Spleen (tissue), 11 donors: ENCODE measurements at regions not wholly inside any gene's neighbourhood (a gene's known extent, or its start where the extent isn't known, plus 50 kb on each side); places are given as distances from the start of the nearest gene placed in this dataset.
"Not testable (repeated sequence)": the region's sequence is repeated elsewhere in the genome, so short reads cannot be mapped to it uniquely, and the experiment has no call there.

Experiments used
- DNase-seq: peaks from one replicate; pipeline ENCODE4 v3.0.0-alpha.2; 2020
- H3K27ac ChIP-seq, 8 donors: fragments of 200-600 bp; sonication (generic) in 7 of 8; 1 replicate in 4 of 8; 2 replicates in 4 of 8; pipeline versions ENCODE4 v1.5.0 to v1.8.0; 2016 to 2021; ENCODE audit warnings: inconsistent platforms in 4 of 8, mild to moderate bottlenecking in 4 of 8, moderate library complexity in 1 of 8
- H3K27me3 ChIP-seq, 7 donors: fragments of 200-600 bp; sonication (generic) in 6 of 7; replicated peaks in 1 of 7; 1 replicate in 4 of 7; 2 replicates in 3 of 7; pipeline versions ENCODE4 v1.5.0 to v1.8.0; 2016 to 2021; ENCODE audit warnings: inconsistent platforms in 3 of 7, mild to moderate bottlenecking in 1 of 7
- H3K36me3 ChIP-seq, 6 donors: fragments of 200-600 bp; sonication (generic) in 5 of 6; 1 replicate in 4 of 6; 2 replicates in 2 of 6; pipeline versions ENCODE4 v1.5.0 to v1.8.0; 2016 to 2021; ENCODE audit warnings: inconsistent platforms in 2 of 6
- H3K4me1 ChIP-seq, 6 donors: fragments of 200-600 bp; sonication (generic) in 5 of 6; 1 replicate in 3 of 6; 2 replicates in 3 of 6; pipeline versions ENCODE4 v1.5.0 to v1.8.0; 2016 to 2021; ENCODE audit warnings: inconsistent platforms in 3 of 6
- H3K4me3 ChIP-seq, 8 donors: fragments of 200-600 bp; sonication (generic) in 7 of 8; 1 replicate in 4 of 8; 2 replicates in 4 of 8; pipeline versions ENCODE4 v1.5.0 to v1.8.0; 2016 to 2021; ENCODE audit warnings: inconsistent platforms in 4 of 8, mild to moderate bottlenecking in 4 of 8, moderate library complexity in 2 of 8
- H3K9me3 ChIP-seq, 8 donors: fragments of 200-600 bp; sonication (generic) in 7 of 8; 1 replicate in 4 of 8; 2 replicates in 4 of 8; pipeline versions ENCODE4 v1.5.0 to v1.8.0; 2016 to 2021; ENCODE audit warnings: inconsistent platforms in 4 of 8
- POLR2A ChIP-seq, 3 donors: fragments of 450-650 bp; IDR thresholded peaks; one replicate each; pipeline ENCODE4 v1.5.1; 2017; ENCODE audit warnings: antibody characterized with exemption in 3 of 3, mild to moderate bottlenecking in 1 of 3
- POLR2AphosphoS5 ChIP-seq, 3 donors: sonication (generic); formaldehyde crosslinking; IDR thresholded peaks; one replicate each; pipeline ENCODE4 v1.5.1; 2017; ENCODE audit warnings: antibody characterized with exemption in 3 of 3
- WGBS, 5 donors: extraction: QIAGEN DNeasy Blood & Tissue Kit in 3 of 5; methylation state at CpG; one replicate each; pipeline versions ENCODE4 v1.1.5 to v1.1.7; 2013 to 2018; 5-methylcytosine and 5-hydroxymethylcytosine counted together
- intact Hi-C: fragments of 100-400 bp; cut with DNase I; formaldehyde crosslinking; loops from one replicate; pipeline ENCODE4 v1.15.0; 2023; ENCODE audit warnings: low total_unique reads
- TF ChIP-seq, protein P1 (sequence below), 11 experiments: fragments of 200-600 bp in 7 of 11; fragments of 450-650 bp in 4 of 11; sonication (generic) in 4 of 11; IDR thresholded peaks in 8 of 11; conservative IDR thresholded peaks in 3 of 11; 1 replicate in 7 of 11; 2 replicates in 4 of 11; pipeline versions ENCODE4 v1.4.0 to v1.8.0; 2016 to 2021; ENCODE audit warnings: antibody characterized with exemption in 11 of 11, inconsistent platforms in 4 of 11, mild to moderate bottlenecking in 1 of 11
- donor health status: healthy with polysubstance abuse.
- donor health status: DM: no; HTN: no; CAD: no; lungs with moderate emphysema.
- donor health status: DM: no; HTN: no; CAD: no.
- donor health status: Bipolar disorder and iron deficiency.
- donor health status: healthy.
- donor health status: DM: no; HTN: no; CAD: no.
- donor health status: DM: yes; HTN: yes; CAD: no.

DNA sequence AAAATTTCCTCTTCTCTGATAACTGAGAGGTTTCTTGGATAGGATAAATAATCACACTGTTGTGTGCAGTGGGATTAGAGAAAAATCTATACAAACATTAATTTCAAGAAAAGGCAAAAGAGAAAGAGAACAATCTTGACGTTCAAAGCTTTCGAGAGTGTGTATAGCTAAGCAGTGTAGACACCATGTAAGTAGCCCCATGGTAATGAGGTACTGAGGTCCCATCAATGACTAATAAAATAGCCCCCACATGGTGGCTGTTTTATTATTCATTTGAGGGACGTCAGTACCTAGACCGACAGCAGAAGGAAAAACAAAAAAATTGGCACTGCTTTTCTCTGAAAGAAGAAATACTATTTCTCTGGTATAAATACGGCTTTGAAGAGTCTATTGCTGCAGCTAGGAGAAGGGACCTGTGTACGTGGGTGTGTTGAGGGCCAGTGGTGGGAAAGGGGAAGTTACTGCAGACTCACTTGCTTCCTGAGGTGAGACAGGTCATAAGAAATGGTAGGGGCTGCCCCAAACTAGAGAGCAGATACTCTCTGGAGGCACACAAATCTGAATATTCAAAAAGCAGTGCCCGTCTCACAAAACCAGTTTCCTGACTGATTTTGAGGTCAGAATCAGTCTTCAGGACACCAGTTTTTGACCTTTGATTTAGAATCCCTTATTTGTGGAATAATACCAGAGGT, 339.8 kb downstream of the EMP1 start:
- DNase-seq = no peak
- intact Hi-C loops = no loop called here
- Histone ChIP-seq H3K36me3 (no peaks in the 10 kb centered on the region), H3K4me3 (no peak overlapping the region), H3K4me1 (peaks cover 0 to 31% (median 4%) of the 10 kb centered on the region in 6 donors), H3K27me3 (no peaks in the 10 kb centered on the region), H3K9me3 (no peaks in the 10 kb centered on the region), H3K27ac (peak overlapping the region in 7 of 8 donors; percentile 13 to 73 (median 61))
- TF ChIP-seq, protein P1, sequence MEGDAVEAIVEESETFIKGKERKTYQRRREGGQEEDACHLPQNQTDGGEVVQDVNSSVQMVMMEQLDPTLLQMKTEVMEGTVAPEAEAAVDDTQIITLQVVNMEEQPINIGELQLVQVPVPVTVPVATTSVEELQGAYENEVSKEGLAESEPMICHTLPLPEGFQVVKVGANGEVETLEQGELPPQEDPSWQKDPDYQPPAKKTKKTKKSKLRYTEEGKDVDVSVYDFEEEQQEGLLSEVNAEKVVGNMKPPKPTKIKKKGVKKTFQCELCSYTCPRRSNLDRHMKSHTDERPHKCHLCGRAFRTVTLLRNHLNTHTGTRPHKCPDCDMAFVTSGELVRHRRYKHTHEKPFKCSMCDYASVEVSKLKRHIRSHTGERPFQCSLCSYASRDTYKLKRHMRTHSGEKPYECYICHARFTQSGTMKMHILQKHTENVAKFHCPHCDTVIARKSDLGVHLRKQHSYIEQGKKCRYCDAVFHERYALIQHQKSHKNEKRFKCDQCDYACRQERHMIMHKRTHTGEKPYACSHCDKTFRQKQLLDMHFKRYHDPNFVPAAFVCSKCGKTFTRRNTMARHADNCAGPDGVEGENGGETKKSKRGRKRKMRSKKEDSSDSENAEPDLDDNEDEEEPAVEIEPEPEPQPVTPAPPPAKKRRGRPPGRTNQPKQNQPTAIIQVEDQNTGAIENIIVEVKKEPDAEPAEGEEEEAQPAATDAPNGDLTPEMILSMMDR (IDR thresholded peaks at IDR 0.05 in 8 of 11, conservative IDR thresholded peaks at IDR 0.05 in 3 of 11) = no peak
- TF ChIP-seq POLR2AphosphoS5 (IDR thresholded peaks at IDR 0.05) (peak in 1 of 3 donors; percentile 59), POLR2A (IDR thresholded peaks at IDR 0.05) (no peak)
- 24 to 37% (median 28%) methylated on average over 7 of the region's 7 CpGs for WGBS, 5 donors

DNA sequence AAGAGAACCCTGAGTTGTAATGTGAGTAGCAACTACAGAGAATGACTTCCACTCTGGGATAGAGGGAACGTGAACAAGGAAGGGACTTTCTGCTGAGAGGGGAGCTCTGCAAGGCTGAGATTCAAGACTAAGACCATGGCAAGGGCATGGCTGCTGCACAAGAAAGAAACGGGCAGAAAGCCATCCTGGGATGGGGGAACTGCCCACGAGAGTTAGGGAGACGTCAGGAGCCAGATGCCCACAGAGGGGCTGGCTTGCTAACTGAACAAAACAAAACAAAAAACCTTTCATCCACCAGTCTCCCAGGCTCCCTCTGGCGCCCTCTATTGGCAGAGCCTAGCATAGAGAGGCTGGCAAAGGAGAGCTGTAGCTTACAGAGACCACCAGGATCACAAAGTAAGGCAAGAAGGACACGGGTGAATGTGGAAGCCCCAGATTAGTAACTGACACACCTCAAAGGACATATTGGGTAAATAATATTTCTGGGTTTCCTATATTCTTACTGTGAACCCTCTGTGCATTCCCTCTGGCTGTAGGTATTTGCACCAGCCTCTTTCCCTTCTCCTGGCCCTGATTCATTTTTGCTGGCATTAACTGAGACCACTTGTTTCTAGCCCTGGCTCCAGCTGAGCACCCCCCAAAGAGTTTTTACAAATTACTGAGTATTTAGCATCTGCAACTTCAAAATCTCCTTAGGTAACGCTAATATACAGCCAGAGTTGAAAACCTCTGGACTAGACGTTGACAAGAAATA, 338.3 kb downstream of the EMP1 start:
- TF ChIP-seq, protein P1 (IDR thresholded peaks at IDR 0.05 in 8 of 11, conservative IDR thresholded peaks at IDR 0.05 in 3 of 11) = peak in 9 of 11 experiments; percentile 3 to 70 (median 59)
- no peak for TF ChIP-seq POLR2A (IDR thresholded peaks at IDR 0.05)
- H3K27ac ChIP-seq = peak overlapping the region in 1 of 8 donors; percentile 45
- 47 to 63% (median 56%) methylated on average over 8 of the region's 8 CpGs for whole genome bisulfite sequencing, 5 donors
- peaks cover 0 to 31% (median 4%) of the 10 kb centered on the region in 6 donors for H3K4me1 ChIP-seq
- intact Hi-C loops = no loop called here
- DNase-seq = peak; percentile 83
- no peaks in the 10 kb centered on the region for H3K9me3 ChIP-seq
- H3K4me3 ChIP-seq = no peak overlapping the region
- H3K27me3 ChIP-seq = no peaks in the 10 kb centered on the region
- H3K36me3 ChIP-seq = no peaks in the 10 kb centered on the region

DNA sequence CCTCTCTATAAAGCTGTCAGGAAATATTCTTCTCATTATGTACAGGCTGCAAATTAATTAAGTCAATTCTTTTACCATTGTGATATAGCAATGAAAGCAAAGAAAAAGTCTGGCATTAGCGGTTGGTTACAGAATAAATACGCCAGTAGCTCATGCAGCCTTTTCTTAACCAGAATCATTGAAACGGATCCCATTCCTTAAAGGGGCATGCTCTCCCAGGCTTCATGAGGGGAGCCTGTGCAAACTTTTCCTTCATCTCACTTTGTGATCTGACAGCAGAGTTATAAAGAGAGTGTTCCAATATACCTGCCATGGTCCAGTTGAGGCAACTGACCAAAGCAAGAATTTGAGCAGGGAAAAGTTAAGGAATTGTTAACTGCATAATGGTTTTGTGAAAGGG, 337.7 kb downstream of the EMP1 start:
- Histone ChIP-seq H3K27me3 (no peaks in the 10 kb centered on the region), H3K27ac (no peak overlapping the region), H3K4me3 (no peak overlapping the region), H3K36me3 (no peaks in the 10 kb centered on the region), H3K4me1 (peaks cover 0 to 31% (median 4%) of the 10 kb centered on the region in 6 donors), H3K9me3 (no peaks in the 10 kb centered on the region)
- intact Hi-C loops = no loop called here
- no peak for DNase-seq
- TF ChIP-seq, protein P1 (IDR thresholded peaks at IDR 0.05 in 8 of 11, conservative IDR thresholded peaks at IDR 0.05 in 3 of 11) = no peak
- TF ChIP-seq POLR2A (IDR thresholded peaks at IDR 0.05) = no peak
- TF ChIP-seq POLR2AphosphoS5 (IDR thresholded peaks at IDR 0.05) = no peak
- 81 to 94% (median 85%) methylated on average over 3 of the region's 3 CpGs for WGBS, 5 donors

DNA sequence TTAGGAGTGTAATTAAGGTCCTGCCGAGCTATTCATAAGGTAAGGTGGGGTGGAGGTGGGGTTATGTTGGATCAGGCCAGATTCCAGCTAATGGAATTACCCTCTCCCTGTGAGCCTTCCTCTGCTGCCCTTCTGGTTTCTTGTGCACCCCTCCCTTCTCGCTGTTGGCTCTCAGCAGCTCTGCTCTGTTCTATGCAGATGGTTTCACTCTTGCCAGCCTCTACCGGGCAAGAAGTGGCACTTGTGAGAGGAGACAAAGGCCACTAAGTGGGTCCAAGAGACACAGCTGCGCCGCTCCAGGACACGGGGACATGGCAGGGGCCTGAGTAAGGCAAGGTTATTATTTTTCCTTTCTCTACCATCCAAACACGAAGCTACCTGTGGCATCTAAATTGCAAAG, 334.4 kb downstream of the EMP1 start:
- no peaks in the 10 kb centered on the region for H3K36me3 ChIP-seq
- WGBS, 5 donors = 78 to 91% (median 88%) methylated on average over 7 of the region's 7 CpGs
- no peak overlapping the region for H3K27ac ChIP-seq
- DNase-seq = no peak
- H3K4me1 ChIP-seq = peaks cover 0 to 12% (median 0%) of the 10 kb centered on the region in 6 donors
- no peak overlapping the region for H3K4me3 ChIP-seq
- intact Hi-C loops = no loop called here
- no peaks in the 10 kb centered on the region for H3K9me3 ChIP-seq
- no peaks in the 10 kb centered on the region for H3K27me3 ChIP-seq
- TF ChIP-seq, protein P1 (IDR thresholded peaks at IDR 0.05 in 8 of 11, conservative IDR thresholded peaks at IDR 0.05 in 3 of 11) = no peak
- no peak for TF ChIP-seq POLR2A (IDR thresholded peaks at IDR 0.05)
- no peak for TF ChIP-seq POLR2AphosphoS5 (IDR thresholded peaks at IDR 0.05)

DNA sequence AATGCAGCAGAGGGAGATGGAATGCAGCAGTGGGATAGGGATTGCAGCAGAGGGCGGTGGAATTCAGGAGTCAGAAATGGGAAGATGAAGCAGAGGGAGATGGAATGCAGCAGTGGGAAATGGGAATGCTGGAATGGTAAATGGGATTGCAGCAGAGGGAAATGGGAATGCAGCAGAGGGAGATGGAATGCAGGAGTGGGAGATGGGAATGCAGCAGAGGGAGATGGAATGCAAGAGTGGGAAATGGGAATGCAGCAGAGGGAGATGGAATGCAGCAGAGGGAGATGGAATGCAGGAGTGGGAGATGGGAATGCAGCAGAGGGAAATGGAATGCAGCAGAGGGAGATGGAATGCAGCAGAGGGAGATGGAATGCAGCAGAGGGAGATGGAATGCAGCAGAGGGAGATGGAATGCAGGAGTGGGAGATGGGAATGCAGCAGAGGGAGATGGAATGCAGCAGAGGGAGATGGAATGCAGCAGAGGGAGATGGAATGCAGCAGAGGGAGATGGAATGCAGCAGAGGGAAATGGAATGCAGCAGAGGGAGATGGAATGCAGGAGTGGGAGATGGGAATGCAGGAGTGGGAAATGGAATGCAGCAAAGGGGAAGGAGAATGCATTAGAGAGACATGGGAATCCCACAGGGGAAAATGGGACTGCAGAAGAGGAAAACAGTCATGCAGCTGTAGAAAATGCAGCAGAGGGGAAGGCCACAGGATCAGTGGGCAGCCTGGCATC, 329.8 kb downstream of the EMP1 start:
- H3K4me3 ChIP-seq, H3K36me3 ChIP-seq, H3K27me3 ChIP-seq, H3K4me1 ChIP-seq, H3K27ac ChIP-seq, intact Hi-C loops, H3K9me3 ChIP-seq, DNase-seq: not testable (repeated sequence)
- WGBS, 5 donors = 80 to 93% (median 88%) methylated on average over 1 of the region's 1 CpG
